D721Med (cell line): ENCODE measurements at regions not wholly inside any gene's neighbourhood (a gene's known extent, or its start where the extent isn't known, plus 50 kb on each side); places are given as distances from the start of the nearest gene placed in this dataset.

Source experiments
- DNase-seq: peaks from one replicate; pipeline ENCODE4 v3.0.0; 2011; ENCODE audit warnings: low spot score; ENCODE audit not compliant: insufficient read length
- FAIRE-seq: peaks from 2 replicates; lab custom pipeline; 2011; peaks lifted over from hg19 to GRCh38; lab: Jason Lieb, UNC
- TF ChIP-seq, protein P1 (sequence below): IDR thresholded peaks from 2 replicates; pipeline ENCODE4 v1.5.1; 2012; ENCODE audit warnings: mild to moderate bottlenecking, control low read depth; ENCODE audit not compliant: insufficient read depth; ENCODE audit errors: missing control alignments

DNA sequence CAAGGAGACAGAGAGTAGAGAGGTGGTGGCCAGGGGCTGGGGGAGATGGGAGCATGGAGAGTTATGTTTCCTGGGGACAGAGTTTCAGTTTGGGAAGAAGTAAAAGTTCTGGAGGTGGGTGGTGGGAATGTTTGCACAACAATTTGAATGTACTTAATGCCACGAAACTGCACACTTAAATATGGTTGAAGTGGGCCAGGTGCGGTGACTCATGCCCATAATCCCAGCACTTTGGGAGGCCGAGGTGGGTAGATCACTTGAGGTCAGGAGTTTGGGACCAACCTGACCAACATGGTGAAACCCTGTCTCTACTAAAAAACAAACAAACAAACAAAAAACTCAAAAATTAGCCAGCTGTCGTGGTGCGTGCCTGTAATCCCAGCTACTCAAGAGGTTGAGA lies 137.2 kb downstream of the PFKFB3 start:
- TF ChIP-seq, protein P1, sequence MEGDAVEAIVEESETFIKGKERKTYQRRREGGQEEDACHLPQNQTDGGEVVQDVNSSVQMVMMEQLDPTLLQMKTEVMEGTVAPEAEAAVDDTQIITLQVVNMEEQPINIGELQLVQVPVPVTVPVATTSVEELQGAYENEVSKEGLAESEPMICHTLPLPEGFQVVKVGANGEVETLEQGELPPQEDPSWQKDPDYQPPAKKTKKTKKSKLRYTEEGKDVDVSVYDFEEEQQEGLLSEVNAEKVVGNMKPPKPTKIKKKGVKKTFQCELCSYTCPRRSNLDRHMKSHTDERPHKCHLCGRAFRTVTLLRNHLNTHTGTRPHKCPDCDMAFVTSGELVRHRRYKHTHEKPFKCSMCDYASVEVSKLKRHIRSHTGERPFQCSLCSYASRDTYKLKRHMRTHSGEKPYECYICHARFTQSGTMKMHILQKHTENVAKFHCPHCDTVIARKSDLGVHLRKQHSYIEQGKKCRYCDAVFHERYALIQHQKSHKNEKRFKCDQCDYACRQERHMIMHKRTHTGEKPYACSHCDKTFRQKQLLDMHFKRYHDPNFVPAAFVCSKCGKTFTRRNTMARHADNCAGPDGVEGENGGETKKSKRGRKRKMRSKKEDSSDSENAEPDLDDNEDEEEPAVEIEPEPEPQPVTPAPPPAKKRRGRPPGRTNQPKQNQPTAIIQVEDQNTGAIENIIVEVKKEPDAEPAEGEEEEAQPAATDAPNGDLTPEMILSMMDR = no peak
- FAIRE-seq (no peak), DNase-seq (no peak)

DNA sequence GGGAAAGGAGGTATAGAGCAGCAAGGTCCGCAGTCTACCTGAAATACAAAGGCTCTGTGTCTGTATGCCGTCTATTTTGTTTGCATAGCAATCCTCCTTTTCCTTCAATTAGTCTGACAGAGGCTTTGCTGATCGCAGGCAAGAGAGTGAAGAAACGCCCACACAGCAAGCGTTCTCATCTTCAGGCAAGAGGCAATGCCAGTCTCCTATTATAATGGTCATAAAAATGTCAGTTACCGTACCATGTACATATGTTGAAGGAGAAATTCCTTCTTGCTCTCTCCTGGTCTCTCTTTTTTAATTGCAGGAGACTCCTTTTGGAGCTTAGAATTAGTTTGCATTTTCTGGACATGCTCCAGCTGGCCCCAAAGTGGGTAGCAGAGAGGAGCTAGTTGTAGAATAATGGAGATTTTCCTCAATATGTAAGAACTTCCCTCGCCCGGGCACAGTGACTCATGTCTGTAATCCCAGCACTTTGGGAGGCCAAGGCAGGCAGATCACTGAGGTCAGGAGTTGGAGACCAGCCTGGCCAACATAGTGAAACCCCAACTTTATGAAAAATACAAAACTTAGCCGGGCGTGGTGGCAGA lies 139.5 kb downstream of the PFKFB3 start:
- TF ChIP-seq, protein P1 = no peak
- FAIRE-seq (no peak), DNase-seq (no peak)

DNA sequence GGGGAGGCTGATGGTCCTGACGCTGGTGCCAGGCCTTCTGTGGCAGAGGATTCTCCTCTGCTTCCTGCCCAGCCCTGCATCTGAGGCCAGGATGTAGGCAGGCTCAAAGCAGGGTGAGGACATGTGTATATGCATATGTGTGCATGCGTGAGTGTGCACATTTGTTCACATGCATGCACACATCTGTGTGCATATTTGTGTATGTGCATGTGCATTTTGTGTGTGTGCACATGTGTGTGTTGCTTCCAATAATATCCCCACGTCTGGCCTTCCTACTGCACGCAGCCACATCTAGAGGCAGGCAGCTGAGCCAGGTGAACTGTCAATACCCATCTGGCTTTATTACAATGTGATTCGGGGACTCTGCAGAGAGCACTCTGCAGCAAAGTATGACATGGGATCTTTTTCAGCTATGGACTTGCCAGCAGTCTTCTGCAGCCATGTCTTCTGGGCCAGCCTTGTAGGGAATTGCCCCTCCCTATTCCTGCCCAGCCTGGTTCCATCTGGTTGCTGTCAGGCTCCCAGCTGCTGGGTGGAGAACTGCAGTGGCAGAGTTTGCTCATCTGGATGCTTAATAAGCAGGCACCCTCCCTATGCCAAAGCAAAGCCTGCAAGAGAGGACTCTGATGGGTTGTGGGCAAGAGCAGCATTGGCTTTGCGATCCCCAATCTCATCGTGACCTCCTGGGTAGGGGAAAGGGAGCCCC lies 140.7 kb downstream of the PFKFB3 start:
- FAIRE-seq (no peak), DNase-seq (no peak)
- TF ChIP-seq, protein P1 = no peak

DNA sequence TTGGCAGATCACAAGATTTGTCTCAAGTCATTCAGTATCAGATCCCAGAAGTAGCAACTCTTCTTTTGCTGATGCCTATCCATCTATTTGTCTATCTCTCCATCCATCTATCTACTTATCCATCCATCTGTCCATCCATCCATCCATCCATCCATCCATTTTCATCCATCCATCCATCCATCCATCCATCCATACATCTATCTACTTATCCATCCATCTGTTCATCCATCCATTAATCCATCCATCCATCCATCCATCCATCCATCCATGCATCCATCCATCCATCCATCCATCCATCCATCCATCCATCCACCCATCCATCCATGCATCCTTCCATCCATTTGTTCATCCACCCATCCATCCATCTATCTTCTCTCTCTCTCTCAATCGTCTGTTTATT lies 142.7 kb downstream of the PFKFB3 start:
- DNase-seq (no peak), FAIRE-seq (no peak)
- TF ChIP-seq, protein P1 = no peak

DNA sequence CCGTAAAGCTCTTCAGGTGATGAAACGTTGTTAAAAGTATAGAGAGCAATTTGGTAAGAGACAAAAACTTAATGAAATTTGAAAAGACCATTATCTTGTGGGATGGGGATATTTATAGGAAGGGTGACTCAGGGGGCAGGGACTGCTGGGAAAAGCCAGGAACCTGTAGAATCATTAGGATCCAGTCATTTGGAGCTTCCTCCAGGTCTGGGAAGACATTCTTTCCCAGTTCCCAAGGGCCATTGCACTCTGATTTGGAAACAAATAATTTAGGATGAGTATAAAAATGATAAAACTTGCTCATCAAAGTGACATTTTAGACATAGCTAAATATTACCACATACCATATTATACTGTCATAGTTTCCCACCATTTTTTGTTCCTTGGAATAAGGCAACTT lies 143.9 kb downstream of the PFKFB3 start:
- no peak for FAIRE-seq
- TF ChIP-seq, protein P1 = no peak
- DNase-seq = no peak

DNA sequence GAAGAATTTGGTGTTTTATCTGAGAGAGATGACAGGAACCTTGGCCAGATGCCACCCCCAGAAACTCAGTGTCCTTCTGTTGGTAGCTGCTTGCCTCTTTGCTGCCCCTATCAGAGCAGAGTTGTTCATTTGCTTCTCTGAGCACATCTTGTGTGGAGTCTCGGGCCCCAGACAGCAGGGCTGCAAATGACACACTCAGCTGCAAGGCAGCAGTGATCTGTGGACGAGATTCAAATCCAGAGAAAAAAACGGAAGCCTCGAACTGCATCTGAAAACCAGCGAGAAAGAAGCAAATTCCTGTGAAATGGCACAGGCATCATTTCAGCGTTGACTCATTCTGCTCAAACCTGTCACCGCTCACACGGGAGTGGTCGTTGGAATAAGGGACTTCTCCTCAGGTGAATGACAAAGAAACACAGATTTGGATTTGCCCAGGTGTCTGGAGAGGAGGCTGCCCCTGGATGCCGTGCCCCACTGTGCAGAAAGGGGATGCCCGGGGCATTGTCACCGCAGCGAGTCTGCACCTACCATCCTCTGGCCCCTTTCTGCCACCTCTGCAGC lies 144.7 kb downstream of the PFKFB3 start:
- no peak for DNase-seq
- TF ChIP-seq, protein P1 = no peak
- FAIRE-seq = no peak
